ENCODE measurements at regions not wholly inside any gene's neighbourhood (a gene's known extent, or its start where the extent isn't known, plus 50 kb on each side); places are given as distances from the start of the nearest gene placed in this dataset.

DNA sequence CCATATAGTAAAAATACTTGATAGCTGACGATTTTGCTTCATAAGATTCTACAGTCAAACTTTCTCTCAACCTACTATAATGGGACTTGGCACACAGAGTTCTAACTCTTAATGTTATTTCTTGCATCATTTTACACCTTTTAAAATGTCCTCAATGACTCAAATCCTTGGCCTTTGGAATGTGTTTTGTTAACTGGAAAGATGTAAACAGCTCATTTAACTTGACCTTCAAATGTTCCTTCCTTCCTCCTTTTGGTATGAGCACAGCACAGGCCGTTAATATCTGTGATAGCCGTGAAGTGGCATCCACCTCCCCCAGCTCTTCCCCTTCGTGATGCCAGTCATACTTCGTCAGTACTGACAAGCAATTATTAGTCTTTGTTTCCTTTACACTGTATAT, 972.0 kb upstream of the CITED2 start:
- TF ChIP-seq POLR2A (IDR thresholded peaks at IDR 0.05; ENCODE audit: extremely low read depth, insufficient read length) (no peak), MYC (IDR thresholded peaks at IDR 0.05; ENCODE audit: low read depth, low read length) (no peak)
- TF ChIP-seq, protein P1, sequence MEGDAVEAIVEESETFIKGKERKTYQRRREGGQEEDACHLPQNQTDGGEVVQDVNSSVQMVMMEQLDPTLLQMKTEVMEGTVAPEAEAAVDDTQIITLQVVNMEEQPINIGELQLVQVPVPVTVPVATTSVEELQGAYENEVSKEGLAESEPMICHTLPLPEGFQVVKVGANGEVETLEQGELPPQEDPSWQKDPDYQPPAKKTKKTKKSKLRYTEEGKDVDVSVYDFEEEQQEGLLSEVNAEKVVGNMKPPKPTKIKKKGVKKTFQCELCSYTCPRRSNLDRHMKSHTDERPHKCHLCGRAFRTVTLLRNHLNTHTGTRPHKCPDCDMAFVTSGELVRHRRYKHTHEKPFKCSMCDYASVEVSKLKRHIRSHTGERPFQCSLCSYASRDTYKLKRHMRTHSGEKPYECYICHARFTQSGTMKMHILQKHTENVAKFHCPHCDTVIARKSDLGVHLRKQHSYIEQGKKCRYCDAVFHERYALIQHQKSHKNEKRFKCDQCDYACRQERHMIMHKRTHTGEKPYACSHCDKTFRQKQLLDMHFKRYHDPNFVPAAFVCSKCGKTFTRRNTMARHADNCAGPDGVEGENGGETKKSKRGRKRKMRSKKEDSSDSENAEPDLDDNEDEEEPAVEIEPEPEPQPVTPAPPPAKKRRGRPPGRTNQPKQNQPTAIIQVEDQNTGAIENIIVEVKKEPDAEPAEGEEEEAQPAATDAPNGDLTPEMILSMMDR (IDR thresholded peaks at IDR 0.05; ENCODE audit: low read depth, low read length) = no peak
